Cerebellar nuclear complex (tissue), 1 donor: ENCODE measurements at regions not wholly inside any gene's neighbourhood (a gene's known extent, or its start where the extent isn't known, plus 50 kb on each side); places are given as distances from the start of the nearest gene placed in this dataset.

Experiments
- DNase-seq, 2 experiments: peaks; one replicate each; lab custom pipeline; 2025; lab: John Stamatoyannopoulos, UW

DNA sequence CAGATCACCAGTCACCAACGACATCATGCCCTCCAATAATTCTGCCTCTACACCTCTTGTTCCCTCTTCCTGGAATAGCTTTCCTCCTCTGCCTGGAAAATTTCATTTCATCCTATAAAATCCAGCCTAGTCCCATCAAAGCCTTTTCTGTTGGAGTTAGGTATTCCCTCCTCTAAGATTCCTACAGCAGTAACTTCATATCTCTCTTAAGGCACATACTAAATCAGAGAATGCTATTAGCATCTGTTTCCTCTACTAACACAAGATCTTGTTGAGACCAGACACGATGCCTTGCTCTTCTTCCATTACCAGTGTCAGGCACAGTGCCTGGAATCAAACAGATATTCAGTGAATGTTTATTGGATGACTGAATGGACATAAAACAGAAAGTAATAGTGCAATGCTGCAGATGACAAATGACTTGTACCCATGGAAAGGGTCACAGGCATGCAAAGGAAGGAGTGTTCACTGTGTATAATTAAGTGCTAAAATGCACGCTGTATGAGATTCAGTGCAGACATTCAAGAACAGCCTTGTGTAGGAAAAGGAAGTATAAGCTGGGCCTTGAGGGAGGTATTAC lies 342.0 kb upstream of the ACVR2A start:
- DNase-seq = no peak

DNA sequence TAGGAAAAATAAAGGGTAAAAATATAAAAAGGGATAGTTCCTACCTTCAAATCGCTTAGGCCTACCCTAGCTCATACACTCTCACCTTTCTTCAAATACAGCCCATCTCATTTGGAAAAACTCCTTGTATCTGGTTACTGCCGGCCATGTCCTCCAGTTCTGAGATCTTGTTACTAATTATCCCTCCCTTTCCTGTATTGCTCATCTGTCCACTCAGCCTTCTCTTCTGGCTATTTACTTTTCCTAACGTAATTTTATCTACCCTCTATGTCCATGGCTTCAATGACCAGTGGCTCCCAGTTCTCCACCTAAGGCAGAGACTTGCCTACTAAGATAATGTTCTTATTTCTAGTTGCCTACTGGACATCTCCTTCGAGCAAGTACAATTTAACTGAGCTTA lies 342.9 kb upstream of the ACVR2A start:
- no peak for DNase-seq

DNA sequence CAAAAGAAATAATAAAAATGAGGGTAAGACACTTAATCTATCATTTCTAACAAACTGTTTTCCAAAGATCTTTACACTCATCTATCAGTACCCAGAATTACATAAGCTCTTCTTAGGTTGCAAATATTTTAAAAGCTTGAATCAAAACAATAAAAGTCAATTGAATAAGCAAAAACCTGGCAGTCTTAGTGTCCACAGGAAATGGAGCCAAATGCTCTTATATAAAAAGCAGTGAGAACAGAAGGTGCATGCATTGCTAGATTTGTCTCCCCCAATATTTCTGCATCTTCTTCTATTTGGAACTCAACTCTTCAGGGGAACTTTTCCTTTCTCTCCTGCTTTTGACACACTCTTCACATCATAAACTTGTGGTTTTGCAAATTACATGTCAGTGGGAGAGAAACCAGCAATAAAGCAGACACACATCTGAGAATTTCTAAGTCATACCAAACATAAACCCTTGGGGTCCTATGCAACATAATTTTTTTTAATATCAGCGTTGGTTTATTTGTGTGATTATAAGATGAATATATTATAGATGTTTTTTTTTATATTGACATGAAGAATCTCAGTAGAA lies 343.9 kb upstream of the ACVR2A start:
- no peak for DNase-seq

DNA sequence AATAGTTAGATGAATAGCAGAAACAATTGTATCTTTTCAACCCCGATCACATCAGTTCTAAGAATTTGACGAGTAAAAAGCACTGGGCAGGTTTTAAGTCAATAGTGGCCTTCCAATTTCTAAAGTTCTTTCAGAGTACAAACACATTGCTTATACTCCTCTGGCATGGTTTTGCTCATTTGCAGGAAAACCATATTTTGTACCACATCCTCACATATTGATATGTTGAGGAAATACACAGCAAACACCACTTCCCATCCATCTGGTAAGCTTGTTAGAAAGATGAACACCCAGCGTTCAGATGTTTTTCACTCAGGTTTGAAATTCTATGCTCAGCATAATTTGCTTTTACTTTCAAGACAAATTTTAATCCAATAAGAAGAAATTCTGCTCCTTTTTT lies 344.6 kb upstream of the ACVR2A start:
- no peak for DNase-seq

DNA sequence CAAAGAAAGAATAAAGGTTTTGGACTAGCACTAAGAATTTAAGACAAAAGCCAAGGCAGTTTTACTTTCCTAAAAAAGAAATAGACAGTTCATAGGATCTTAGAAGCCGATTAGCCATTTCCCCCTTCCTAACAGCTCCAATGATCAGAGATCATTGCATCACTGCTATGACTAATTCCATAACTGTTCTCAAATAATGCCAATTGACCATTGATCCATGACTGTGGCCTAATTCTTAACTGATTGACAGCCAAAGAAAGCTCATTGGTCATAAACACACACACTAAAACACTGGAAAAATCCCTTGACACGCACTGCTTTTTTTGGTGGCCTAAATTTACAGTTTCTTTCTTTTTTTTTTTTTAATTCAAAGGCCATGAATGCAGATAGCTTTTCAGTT lies 345.0 kb upstream of the ACVR2A start:
- DNase-seq = no peak

DNA sequence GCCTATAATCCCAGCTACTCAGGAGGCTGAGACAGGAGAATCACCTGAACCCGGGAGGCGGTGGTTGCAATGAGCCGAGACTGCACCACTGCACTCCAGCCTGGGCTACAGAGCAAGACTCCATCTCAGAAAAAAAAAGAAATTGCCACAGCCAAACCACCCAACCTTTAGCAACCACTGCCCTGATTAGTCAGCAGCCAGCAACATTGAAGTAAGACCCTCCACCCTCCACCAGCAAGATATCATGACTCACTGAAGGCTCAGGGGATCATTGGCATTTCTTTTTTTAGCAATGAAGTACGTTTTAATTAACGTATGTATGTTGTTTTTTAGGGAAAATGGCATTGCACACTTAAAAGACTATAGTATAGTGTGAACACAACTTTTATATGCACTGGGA lies 349.1 kb upstream of the ACVR2A start:
- DNase-seq = no peak

DNA sequence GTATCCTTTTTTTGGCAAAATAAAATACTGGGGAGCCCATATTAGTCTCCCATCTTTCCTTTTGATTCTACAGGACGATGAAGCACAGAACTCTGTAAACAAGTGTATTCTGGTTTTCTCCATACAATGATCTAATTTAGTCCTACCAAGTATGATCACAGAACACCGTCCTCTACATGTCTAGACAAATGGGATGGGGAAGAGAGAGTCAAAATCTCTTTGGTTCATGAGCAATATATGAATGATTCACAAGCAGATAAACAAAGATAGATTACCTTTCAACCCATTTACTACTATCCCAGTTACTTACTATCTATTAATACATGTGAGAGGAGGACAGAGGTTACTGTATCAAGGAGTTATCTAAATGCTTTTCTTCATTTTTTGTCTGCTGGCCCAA lies 352.4 kb upstream of the ACVR2A start:
- DNase-seq = no peak

DNA sequence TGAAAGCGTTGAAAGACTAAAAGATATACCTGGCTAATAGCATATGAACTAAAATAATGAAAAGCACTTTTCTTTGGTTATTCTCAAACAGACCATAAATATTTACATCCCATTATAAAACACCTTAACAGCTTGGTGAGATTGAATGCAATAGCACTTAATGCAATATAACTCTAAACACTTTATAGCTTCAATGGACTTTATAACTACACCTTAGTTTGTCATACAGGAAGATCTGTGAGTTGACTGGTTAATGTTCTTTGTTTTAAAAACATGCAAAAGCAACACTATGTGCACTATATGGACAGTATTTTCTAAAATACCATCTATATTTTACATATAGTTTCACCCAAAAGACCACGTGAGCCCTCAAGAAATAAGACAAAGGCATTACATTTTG lies 353.3 kb upstream of the ACVR2A start:
- no peak for DNase-seq

DNA sequence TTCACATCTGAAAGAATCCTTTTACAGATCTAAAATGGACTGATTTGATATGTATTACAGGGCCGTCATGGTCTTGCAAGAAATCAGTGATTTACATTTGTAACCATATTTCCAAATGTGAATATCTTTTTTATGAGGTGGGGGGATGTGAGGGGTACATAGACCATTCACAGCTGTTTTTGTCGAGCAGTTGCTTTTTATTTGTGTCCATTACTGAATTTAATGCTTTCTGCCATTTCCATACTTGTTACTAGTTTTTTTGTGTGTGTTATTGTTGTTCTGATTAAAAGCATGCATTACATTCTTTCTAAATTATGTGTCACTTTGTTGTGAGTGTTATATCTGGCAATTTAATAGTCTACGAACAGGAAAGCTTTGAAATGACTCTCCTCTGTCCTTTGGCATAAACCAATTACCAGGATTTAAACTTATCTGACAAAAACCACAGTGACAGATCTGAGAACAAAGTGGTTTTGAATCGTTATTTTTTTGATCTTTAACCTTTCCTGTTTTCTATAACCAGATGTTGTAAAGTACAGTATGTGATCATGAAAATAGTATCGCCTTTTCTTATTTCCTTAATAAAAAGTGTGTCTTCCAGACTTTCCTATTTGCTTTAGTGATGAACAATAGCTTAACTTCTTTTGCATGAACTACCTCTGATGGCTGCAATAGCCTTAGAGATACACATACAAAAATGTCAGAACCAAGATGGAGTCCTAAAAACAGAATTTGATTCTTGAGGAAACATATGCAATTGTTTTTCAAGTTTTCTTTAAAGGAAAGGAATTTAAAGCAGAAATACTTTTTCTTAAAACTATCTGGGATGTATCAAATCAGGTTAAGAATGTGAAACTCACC lies 354.2 kb upstream of the ACVR2A start:
- no peak for DNase-seq

DNA sequence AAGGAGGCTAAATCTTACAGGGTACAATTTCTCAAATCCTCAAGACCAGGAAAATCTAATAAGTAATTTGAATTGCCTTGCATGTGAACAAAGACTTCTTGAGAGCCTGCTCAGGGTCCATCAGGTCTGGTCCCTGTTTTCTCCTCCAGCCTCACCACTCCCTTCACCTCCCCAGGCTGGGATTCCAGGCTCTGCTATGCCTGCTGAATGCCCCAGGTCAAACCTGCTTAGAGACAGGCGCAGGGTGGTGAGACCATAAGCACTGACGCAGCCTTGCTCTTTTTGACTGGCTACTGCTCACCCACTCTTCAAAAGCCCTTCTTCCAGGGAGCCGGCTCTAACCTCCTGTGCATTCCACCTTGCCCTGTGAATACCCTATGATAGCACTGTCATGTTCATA lies 356.4 kb upstream of the ACVR2A start:
- no peak for DNase-seq

DNA sequence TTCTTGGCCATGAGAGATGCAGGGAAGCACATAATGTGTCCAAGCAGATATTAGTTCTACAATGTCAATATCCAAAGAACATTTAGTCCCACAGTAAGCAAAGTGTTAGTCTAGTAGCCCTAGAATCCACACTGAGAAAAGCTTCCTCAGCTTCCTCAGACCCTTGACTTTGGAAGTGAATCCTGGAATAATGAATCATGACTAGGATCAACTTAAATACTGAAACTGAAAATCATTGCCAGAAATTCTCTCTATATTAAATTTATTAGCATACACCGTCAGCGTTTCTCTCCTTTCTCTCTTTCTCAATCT lies 356.9 kb upstream of the ACVR2A start:
- DNase-seq = no peak

DNA sequence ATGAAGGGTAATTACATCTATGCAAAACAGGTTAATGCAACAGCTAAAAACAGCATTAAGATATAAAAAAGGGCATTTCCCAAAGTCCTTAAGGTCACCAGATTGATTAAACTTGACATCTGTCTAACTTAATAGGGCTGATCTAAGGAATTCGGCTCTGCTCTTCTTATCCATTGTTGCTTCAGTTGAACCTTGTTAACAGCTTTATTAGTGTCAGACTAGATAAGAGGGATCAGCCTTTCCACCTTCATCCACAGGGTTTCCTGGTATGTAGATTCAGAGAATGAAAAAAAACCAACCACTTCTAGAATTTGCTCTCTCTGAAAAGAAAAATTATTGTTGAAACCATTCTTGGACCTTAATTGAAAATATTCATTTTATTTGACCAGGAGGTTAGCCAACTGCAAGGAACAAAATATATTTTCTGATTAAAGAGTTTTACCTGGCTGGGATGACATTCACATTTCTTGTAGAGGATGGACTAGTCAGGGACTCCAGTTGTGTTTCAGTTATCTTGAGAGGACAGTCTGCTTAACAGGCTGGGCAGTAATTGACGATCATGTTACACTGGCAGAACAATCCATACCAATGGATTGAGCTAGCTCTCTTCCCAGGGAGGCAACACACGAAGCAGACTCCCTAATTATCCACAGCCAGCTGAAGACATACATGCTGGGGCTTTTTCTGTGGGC lies 357.4 kb upstream of the ACVR2A start:
- DNase-seq = no peak

DNA sequence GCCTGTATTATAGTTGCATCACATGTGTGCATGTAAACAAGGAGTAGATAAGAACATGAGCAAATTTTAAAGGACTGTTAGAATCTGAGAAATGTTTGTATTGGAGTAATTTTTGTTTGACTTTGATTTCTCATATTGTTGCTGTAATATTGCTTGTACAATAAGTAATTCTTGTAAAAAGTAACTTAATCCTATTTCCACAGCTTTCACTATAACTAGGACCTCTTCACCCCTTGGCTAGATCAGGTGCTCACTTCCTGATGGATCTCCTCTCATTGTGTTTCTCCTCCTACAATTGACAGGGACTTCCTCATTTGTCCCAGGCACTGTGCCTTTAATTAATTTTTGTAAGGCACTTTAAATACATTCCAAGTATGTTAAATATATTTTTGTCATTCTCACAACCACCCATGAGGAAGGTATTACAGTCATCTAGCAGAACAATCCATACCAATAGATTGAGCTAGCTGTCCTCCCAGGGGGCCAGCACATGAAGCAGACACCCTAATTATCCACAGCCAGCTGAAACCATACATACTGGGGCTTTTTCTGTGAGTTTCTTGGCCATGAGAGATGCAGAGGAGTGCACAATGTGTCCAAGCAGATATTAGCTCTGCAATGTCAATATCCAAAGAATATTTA lies 359.5 kb upstream of the ACVR2A start:
- DNase-seq = no peak

DNA sequence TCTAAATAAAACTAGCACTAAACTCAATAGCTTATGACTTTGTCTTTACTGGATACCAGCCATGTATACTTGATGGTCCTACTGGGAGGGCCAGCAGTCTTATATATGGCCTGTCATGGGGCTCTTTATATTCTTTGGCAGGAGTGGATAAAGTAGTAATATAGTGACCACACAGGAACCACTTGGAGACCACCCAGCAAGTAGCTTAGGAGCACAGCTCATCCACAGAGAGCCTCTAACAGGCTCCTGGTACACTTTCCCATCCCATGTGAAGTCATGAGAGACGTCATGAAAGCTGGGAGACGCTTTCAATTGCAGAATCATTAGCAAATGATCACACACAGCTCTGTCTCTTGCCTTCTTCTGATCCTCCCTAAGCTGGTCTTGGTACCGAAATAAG lies 360.9 kb upstream of the ACVR2A start:
- DNase-seq = no peak

DNA sequence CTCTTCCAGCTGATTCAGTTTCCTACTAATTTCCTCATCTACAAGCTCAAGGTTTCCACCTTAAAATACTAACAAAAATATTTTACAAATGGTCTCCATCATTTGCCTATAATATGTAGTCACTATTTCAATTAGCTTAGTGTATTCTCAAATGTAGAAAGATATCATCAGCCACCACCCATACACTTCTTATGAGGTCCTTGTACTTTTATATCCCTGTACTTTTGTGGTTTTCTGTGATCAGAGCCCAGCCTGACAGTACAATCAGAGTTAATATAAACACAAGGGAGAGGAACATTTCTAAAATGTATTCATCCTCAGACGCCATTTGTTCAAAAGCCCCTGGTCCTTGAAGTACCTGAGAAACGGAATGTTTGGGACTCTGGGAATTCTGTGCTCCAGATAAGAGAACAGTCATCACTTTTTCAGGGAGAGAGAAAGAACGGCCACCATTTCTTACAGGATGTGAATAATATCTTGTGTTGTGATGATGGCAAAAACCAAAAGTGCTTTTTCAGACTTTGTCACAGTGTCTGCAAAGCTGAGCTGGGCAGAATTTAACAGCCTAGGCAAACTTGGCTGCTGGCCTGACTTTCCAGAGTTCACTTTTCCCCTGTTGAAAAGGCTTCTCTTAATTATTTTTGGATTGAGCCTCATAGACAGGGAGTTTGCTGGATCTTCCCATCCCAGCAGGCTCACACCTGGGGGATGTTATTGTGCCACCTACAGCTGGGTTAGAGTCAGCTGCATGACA lies 361.7 kb upstream of the ACVR2A start:
- no peak for DNase-seq

DNA sequence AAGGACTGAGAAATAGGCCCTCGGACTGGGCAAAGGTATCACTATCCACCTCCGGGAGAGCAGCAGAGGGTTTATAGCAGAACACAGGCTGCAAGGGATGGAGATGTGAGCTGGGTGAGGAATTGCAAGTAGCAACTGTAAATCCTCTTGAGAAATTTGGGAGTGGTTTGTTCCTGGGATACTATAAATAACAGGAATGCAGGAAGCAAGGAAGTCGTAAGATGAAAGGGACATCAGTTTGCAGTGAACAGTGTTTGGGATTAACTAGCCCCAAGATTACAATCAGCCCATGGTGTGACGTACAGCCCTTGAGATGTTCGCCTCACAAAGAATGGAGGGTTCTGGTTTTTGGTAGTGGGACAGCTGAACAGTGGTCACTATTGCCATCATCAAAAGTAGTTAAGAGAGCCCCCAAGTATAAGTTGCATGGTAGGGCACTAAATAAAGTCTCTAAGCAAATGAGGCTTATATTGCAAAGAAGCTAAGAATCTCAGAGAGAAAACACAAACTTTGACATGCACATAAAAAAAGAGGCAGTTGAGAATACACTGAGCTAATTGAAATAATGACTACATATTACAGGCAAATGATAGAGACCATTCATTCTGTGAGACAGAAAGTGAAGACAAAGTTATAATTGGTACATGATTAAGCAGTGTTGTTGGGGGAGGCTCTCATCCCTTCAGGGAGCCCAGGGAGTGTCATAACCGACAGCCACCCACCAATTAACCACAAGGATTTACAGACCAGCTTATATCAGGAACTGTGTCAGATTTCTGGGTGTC lies 362.5 kb upstream of the ACVR2A start:
- DNase-seq = no peak

DNA sequence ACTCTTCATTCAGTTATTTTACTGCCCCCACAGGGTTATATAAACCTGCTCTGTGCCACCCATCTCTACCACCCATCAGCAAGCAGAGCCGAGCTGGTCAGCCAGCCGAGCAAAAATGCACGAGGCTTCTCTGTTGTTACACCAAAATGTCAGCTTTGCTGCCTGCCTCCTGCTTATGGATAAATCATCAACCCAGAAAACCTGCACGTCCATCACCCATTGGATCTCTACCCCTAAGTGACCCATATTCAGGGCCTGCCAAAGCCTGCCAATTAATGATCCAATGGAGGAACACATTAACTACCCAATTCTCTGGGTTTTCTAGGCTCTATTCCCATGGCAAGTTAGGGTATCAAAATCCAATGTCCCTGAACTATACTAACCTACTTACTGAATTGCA lies 365.5 kb upstream of the ACVR2A start:
- no peak for DNase-seq

DNA sequence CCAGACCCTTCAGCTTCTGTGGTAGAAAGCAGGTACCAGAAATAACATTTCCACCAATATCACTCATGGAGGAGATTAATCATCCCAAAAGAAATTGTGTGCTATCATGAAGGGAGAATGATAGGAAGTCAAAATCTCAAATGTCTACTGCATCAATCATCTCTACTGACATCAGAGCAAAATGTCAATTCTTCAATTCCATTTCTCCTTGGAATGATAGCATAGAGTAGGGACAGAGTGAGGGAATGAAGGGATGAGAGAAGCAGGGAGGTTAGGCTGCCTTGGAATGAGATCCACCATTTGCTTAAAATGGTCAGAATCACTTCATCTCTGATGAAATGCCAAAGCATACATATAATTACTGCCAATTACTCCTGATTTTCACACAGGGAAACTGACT lies 371.8 kb upstream of the ACVR2A start:
- no peak for DNase-seq

DNA sequence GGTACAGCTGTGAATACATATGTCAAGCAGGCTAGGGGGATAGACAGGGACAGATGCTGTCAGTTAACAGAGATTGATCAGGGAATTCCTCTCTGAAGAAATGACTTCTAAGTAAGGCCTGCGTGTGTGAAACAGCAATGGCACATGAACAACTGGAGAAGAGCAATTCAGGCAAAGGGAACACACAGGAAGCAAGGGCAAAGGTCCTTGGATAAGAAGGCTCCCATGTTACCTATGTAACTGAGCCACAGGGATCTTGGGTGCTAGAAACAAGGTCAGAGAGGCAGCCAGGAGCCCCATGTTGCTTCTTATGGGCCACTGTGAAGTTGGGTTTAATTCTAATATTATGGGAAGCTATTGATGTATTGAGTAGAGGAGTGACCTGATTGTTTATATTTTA lies 373.7 kb upstream of the ACVR2A start:
- DNase-seq = no peak

DNA sequence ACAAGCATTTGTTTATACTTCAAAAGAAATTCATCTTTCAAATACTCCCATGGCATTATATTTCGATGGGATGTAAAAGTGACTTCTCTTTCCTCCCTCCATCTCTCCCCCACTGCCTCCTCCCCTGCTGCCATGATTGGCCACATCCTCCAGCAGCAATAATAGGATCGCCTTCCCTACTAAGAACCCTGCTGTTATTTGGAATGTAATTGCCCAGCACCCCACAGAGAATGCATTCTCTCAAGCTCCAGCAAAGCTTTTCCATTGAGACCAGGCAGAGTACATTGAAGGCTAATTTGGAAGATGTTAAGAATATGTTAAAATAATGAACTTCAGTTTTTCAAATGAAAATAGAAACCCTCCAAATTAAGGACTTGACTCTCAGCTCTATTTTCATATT lies 375.4 kb upstream of the ACVR2A start:
- DNase-seq = no peak

DNA sequence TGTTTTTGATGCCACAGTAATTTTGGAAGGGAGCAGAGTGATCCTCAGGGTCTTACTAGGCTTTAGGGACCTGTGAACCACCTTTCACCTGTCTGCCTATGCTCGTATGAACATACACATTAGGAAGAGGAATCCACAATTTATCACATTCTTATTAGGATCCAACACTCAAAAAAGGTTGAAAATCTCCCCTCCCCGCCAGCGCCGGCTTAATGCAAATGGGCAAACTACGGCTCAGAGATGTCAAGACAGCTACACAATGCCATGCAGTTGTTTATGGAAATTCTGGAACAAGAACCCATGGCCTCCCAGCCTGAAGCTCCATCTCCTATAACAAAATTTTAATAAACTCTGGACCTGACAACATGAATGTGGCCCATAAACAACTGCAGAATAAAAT lies 375.9 kb upstream of the ACVR2A start:
- DNase-seq = no peak
